Astrocyte (in vitro differentiated cells and primary cell): ENCODE measurements at regions not wholly inside any gene's neighbourhood (a gene's known extent, or its start where the extent isn't known, plus 50 kb on each side); places are given as distances from the start of the nearest gene placed in this dataset.

Experiments used
- EZH2 ChIP-seq: IDR thresholded peaks from 2 replicates; pipeline ENCODE4 v1.6.1; 2012; ENCODE audit warnings: mild to moderate bottlenecking, low read length, inconsistent platforms; ENCODE audit not compliant: insufficient read depth
- TF ChIP-seq, protein P1 (sequence below): IDR thresholded peaks from 2 replicates; pipeline ENCODE4 v1.5.1; 2011; ENCODE audit warnings: low read depth, mild to moderate bottlenecking, inconsistent platforms, low read length, moderate library complexity; ENCODE audit not compliant: insufficient read depth

DNA sequence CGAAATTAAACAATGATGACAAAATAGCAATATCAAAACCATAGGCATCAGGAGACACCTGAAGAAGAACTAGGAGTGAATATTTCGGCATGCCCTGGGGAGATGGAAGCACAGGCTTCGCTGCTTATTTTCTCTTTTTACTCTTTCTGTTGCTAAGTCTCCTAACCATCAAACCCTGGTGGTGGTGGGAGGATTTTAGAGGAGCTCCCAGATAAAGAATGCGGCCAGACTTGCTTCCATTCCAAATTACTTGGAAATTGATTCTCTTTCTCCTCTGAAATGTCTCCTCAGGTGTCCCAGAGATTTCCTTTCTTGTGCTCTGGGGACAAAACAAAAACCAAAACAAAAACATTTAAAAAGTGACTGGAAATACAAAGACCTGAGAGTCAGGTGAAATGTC is 243.0 kb downstream of the KBTBD8 start:
- TF ChIP-seq, protein P1, sequence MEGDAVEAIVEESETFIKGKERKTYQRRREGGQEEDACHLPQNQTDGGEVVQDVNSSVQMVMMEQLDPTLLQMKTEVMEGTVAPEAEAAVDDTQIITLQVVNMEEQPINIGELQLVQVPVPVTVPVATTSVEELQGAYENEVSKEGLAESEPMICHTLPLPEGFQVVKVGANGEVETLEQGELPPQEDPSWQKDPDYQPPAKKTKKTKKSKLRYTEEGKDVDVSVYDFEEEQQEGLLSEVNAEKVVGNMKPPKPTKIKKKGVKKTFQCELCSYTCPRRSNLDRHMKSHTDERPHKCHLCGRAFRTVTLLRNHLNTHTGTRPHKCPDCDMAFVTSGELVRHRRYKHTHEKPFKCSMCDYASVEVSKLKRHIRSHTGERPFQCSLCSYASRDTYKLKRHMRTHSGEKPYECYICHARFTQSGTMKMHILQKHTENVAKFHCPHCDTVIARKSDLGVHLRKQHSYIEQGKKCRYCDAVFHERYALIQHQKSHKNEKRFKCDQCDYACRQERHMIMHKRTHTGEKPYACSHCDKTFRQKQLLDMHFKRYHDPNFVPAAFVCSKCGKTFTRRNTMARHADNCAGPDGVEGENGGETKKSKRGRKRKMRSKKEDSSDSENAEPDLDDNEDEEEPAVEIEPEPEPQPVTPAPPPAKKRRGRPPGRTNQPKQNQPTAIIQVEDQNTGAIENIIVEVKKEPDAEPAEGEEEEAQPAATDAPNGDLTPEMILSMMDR = no peak
- TF ChIP-seq EZH2 = no peak
